Spleen (tissue), 7 donors: ENCODE measurements at regions not wholly inside any gene's neighbourhood (a gene's known extent, or its start where the extent isn't known, plus 50 kb on each side); places are given as distances from the start of the nearest gene placed in this dataset.

Experiments
- CTCF ChIP-seq, 11 experiments: fragments of 200-600 bp in 7 of 11; fragments of 450-650 bp in 4 of 11; sonication (generic) in 4 of 11; IDR thresholded peaks in 8 of 11; conservative IDR thresholded peaks in 3 of 11; 1 replicate in 7 of 11; 2 replicates in 4 of 11; pipeline versions ENCODE4 v1.4.0 to v1.8.0; 2016 to 2021; ENCODE audit warnings: antibody characterized with exemption in 11 of 11, inconsistent platforms in 4 of 11, mild to moderate bottlenecking in 1 of 11
- POLR2A ChIP-seq, 3 donors: fragments of 450-650 bp; IDR thresholded peaks; one replicate each; pipeline ENCODE4 v1.5.1; 2017; ENCODE audit warnings: antibody characterized with exemption in 3 of 3, mild to moderate bottlenecking in 1 of 3
- donor health status: DM: no; HTN: no; CAD: no; lungs with moderate emphysema.
- donor health status: DM: no; HTN: no; CAD: no.
- donor health status: DM: no; HTN: no; CAD: no.

- TF ChIP-seq CTCF (IDR thresholded peaks at IDR 0.05 in 8 of 11, conservative IDR thresholded peaks at IDR 0.05 in 3 of 11) (no peak), POLR2A (IDR thresholded peaks at IDR 0.05) (no peak)
Observed at GRCh38 chr11:112880495-112880894, 80.7 kb upstream of the NCAM1 start.
